Activated naive CD8-positive, alpha-beta T cell treated with anti-CD3 and anti-CD28 coated beads, Interleukin-2, amount 50 U/mL, for 24 hours (primary cell): ENCODE measurements at regions not wholly inside any gene's neighbourhood (a gene's known extent, or its start where the extent isn't known, plus 50 kb on each side); places are given as distances from the start of the nearest gene placed in this dataset.

ENCODE experiments used
- ATAC-seq: fragments of 150-1000 bp; cut with Tn5 transposase; one replicate; pipeline ENCODE4 v1.10.0; 2021
- DNase-seq: peaks from one replicate; pipeline ENCODE4 v3.0.0; 2021
- H3K27ac Mint-ChIP-seq: one replicate; pipeline ENCODE4 v1.8.0; 2021; ENCODE audit warnings: mild to moderate bottlenecking, mixed read lengths
- H3K27me3 Mint-ChIP-seq: one replicate; pipeline ENCODE4 v1.8.0; 2021; ENCODE audit warnings: mixed read lengths
- H3K36me3 Mint-ChIP-seq: one replicate; pipeline ENCODE4 v1.8.0; 2021; ENCODE audit warnings: low read depth, mixed read lengths
- H3K4me1 Mint-ChIP-seq: one replicate; pipeline ENCODE4 v1.8.0; 2021; ENCODE audit warnings: mixed read lengths
- H3K4me3 Mint-ChIP-seq: one replicate; pipeline ENCODE4 v1.8.0; 2021; ENCODE audit warnings: mild to moderate bottlenecking, moderate library complexity, mixed read lengths
- H3K9me3 Mint-ChIP-seq: one replicate; pipeline ENCODE4 v1.8.0; 2021; ENCODE audit warnings: mixed read lengths

DNA sequence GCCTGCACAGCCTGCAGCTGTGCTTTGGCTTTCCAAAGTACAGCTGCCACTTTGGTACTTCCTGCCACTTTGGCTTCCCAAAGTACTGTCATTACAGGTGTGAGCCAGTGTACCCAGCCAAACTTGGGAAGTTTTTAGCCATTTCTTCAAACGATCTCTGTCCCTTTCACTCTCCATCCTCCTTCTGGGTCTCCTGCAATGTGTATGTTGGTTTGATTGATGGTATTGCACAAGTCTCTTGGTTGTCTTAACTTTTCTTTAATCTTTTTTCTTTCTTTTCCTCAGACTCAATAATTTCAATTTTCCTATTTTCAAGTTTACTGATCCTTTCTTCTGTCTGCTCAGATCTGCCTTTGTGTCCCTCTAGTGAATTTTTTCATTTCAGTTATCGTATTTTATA lies 99.3 kb upstream of the CFAP20DC start:
- H3K36me3 Mint-ChIP-seq: no peaks in the 10 kb centered on the region
- peaks cover 13% of the 10 kb centered on the region for H3K27me3 Mint-ChIP-seq
- ATAC-seq: no peak
- no peak for DNase-seq
- no peaks in the 10 kb centered on the region for H3K4me1 Mint-ChIP-seq
- H3K27ac Mint-ChIP-seq: no peak overlapping the region
- H3K9me3 Mint-ChIP-seq: peaks cover 26% of the 10 kb centered on the region
- no peak overlapping the region for H3K4me3 Mint-ChIP-seq

DNA sequence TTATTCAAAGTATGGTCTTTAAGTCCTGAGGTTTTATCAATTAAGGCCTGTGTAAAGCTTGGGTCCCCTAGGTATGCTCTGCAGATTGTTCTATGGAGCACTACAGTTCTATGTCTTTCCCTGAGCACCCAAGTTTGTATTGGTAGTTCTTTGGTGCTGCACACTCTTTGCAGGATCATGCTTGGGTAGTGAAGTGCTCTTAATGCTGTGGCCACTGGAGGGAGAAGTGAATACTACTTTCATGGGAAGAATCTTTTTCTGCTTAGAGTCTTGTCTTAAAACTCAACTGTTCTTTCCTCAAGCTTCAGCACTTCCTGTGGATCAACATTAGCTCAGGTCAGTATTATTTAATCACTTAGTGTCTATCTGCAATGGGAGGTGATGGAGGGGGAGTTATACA lies 93.6 kb upstream of the CFAP20DC start:
- Mint-ChIP-seq H3K27ac (no peak overlapping the region), H3K27me3 (peaks cover 6% of the 10 kb centered on the region), H3K4me3 (no peak overlapping the region), H3K9me3 (peaks cover 10% of the 10 kb centered on the region), H3K36me3 (no peaks in the 10 kb centered on the region), H3K4me1 (no peaks in the 10 kb centered on the region)
- DNase-seq (no peak), ATAC-seq (no peak)

DNA sequence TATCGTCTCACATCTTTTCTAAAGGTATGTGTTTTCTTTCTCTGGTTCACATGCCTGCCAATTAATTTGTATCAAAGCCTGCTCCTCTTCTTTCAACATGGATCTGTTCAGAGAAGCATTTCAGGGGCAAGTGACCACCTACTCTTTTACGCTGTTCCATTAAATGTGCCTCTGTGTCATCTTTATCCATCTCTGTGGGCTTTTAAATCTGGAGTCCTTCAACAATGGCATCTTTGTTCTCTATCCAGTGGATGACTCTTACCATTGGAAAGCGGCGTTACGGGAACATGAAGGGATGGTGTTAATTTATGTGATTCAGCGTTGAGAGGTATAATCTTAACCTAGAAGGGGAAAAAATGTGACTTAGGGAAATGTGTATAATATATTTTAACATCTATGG lies 92.7 kb upstream of the CFAP20DC start:
- DNase-seq: no peak

DNA sequence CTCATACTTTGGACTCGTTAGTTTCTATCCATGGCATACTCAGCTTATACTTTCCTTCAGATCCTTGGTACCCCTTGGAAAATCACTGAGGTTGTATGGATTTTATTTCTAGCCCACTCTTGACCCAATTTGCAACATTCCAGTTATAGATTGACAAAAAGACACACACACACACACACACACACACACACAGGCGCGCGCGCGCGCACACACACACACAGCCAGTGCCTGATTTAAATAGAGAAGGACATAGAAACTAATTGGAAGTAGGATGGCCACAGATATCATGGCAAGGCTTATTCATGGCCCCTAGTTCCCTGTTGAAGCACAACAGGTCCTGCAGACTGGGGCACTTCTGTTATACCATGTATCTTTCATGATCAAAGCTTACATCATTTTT lies 89.1 kb upstream of the CFAP20DC start:
- H3K4me1 Mint-ChIP-seq: no peaks in the 10 kb centered on the region

More for the DNA sequence above, 92.7 kb upstream of the CFAP20DC start:
- H3K27ac Mint-ChIP-seq: no peak overlapping the region
- no peak overlapping the region for H3K4me3 Mint-ChIP-seq
- peaks cover 6% of the 10 kb centered on the region for H3K27me3 Mint-ChIP-seq
- no peaks in the 10 kb centered on the region for H3K36me3 Mint-ChIP-seq
- H3K9me3 Mint-ChIP-seq: peaks cover 5% of the 10 kb centered on the region
- no peak for ATAC-seq
- no peaks in the 10 kb centered on the region for H3K4me1 Mint-ChIP-seq

DNA sequence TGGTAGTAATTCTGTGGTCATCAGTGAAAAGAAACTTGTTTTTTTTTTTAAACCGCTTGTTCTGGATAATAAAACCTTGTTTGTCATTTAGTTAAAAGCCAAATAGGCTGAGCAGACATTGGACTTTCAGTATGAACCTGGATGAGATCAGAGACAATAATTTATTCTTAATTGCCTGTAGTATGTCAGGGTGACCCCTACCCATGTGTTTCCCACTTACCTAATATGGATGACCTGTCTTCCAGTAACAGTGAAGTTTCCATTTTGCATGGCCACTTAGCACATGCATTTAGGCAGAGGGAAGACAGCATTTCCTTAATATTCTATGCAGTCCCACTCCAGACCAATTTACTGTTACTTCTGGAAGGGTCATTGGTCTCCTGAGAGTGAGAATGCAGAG lies 87.6 kb upstream of the CFAP20DC start:
- Mint-ChIP-seq H3K4me1 (no peaks in the 10 kb centered on the region), H3K9me3 (no peaks in the 10 kb centered on the region), H3K4me3 (no peak overlapping the region), H3K27ac (no peak overlapping the region), H3K27me3 (no peaks in the 10 kb centered on the region), H3K36me3 (no peaks in the 10 kb centered on the region)
- ATAC-seq (no peak), DNase-seq (no peak)

More for the DNA sequence above, 89.1 kb upstream of the CFAP20DC start:
- Mint-ChIP-seq H3K4me3 (no peak overlapping the region), H3K27ac (no peak overlapping the region), H3K27me3 (no peaks in the 10 kb centered on the region), H3K9me3 (no peaks in the 10 kb centered on the region), H3K36me3 (no peaks in the 10 kb centered on the region)
- no peak for ATAC-seq
- no peak for DNase-seq

DNA sequence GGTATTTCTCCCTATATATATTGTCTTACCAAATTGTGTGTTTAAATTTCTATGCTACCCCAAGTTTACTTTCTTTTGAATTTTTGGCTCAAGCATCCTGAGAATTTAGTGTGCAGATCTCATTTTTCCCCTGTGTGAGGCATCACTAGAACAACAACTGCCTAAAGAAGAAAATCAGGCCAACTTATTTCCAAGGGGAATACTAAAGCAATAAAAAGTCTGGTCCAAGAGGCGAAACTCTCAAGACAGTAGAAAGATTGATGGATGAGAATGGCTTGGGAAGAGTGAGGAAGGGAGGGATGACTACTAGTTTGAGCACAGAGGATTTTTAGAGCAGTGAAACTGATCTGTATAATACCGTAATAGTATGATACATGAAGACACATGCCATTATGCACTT lies 86.3 kb upstream of the CFAP20DC start:
- DNase-seq (no peak), ATAC-seq (no peak)
- Mint-ChIP-seq H3K4me1 (no peaks in the 10 kb centered on the region), H3K4me3 (no peak overlapping the region), H3K9me3 (no peaks in the 10 kb centered on the region), H3K27me3 (no peaks in the 10 kb centered on the region), H3K27ac (no peak overlapping the region), H3K36me3 (no peaks in the 10 kb centered on the region)

DNA sequence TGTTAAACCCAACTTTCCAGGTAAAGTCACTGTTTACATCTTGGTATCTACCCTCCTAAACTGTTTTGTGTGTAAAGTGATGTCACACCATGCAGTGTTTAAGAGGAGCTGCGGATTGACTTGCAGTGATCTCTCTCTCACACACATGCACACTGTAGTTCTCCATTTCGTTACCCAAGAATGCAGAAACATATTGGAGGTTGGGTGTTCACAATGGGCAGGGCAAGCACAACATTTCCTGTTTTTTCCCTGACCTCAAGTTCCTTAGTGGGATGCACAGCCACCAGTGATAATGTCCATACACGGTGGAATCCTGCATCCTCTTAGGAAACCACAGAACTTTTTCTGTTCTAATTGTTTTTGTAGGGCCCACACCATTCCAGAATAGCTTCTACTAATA lies 85.3 kb upstream of the CFAP20DC start:
- Mint-ChIP-seq H3K4me3 (no peak overlapping the region), H3K27me3 (no peaks in the 10 kb centered on the region), H3K9me3 (no peaks in the 10 kb centered on the region), H3K27ac (no peak overlapping the region), H3K4me1 (no peaks in the 10 kb centered on the region), H3K36me3 (no peaks in the 10 kb centered on the region)
- ATAC-seq (no peak), DNase-seq (no peak)

DNA sequence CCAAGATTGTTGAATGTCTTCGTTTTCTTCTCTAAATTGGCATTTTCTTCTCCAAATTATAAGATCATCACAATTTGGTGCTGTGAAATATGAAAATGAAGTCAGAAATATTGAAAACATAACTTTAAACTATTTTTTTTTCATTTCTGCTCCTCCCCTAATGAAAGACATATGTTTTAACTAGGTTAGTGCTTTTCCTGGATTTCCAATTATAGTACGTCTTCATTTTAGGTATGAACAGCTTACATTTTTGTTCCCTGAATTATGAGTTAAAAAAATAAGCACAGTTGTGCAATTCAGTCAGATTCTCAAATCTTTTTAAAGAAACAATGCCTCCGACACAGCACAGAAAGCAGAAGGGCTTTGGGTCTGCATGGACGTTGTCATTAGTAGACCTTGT lies 83.5 kb upstream of the CFAP20DC start:
- DNase-seq (no peak), ATAC-seq (no peak)
- Mint-ChIP-seq H3K4me3 (no peak overlapping the region), H3K27ac (no peak overlapping the region), H3K4me1 (no peaks in the 10 kb centered on the region), H3K27me3 (no peaks in the 10 kb centered on the region), H3K9me3 (no peaks in the 10 kb centered on the region), H3K36me3 (no peaks in the 10 kb centered on the region)

DNA sequence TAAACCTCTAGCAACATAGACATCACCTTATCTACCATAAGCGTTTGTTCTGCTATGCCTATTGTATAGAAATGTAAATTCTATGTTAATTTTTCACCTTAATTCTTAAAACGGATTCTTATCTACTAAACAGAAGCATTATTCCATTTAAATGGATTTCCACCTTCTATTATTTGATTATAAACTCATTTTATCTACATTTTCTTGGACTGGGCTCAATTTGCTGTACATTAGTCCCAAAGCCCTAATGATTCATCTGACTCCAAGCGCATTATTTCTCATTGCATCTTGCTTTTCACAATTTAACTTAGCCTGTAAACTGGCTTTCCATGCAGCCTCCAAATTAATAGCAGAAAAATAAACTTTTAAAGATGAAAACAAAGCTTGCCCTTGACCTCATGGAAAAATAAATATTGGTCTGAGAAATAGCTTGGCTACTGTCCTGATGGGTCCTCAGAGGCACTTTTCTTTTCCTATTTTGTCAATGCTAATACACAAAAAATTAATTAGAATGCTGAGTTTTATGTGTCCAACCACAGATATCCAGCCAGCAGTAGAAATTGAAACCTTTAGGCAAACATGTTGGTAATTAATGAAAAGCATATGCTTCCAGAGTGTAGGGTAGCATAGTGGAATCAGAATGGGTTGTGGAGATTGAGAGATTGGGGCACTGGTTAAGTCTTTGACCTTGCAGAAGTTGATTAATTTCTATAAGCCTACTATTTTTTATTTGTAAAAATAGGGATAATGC lies 81.4 kb upstream of the CFAP20DC start:
- Mint-ChIP-seq H3K4me1 (no peaks in the 10 kb centered on the region), H3K4me3 (no peak overlapping the region), H3K27ac (no peak overlapping the region), H3K27me3 (peaks cover 2% of the 10 kb centered on the region), H3K9me3 (no peaks in the 10 kb centered on the region), H3K36me3 (no peaks in the 10 kb centered on the region)
- DNase-seq: no peak
- ATAC-seq: no peak

DNA sequence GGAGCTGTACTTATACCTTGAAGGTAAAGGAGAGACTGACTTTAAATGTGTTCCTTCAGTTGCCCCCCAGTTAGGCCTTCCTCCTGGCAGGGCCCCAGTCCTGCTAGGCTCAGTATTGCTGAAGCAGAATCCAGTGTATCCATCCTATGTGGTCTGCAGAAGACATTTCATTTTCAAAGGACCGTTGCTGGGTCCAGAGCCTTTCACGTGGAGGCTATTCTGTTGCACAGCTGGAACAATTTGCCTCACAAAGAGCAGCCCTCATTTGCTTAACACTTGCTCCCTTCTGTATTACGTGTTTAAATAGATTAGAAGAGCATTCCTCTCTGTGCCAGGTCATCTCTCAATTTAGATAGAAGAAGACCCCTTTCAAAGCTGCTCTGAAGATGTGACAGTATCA lies 78.9 kb upstream of the CFAP20DC start:
- ATAC-seq (no peak), DNase-seq (no peak)
- Mint-ChIP-seq H3K4me1 (no peaks in the 10 kb centered on the region), H3K36me3 (no peaks in the 10 kb centered on the region), H3K4me3 (no peak overlapping the region), H3K27ac (no peak overlapping the region), H3K27me3 (peaks cover 2% of the 10 kb centered on the region), H3K9me3 (no peaks in the 10 kb centered on the region)

DNA sequence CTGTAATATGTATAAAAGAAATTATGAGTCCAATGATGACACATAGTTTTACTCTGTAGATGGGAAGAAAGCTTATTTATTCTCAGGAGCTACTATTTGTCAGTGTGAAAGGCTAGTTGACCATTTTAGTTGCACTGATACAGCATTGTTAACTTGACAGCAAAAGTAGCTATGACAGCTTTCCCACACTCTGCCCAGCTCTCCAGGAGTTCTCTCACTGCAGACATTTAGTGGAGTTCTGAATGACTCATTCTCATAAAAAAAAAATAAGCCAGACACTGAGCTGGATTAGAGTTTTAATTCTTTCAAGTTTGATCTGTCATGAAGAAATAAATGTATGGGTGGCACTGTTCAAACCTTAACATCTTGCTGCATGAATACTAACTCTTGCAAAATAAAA lies 77.2 kb upstream of the CFAP20DC start:
- ATAC-seq (no peak), DNase-seq (no peak)
- H3K4me1 Mint-ChIP-seq: no peaks in the 10 kb centered on the region
- no peak overlapping the region for H3K4me3 Mint-ChIP-seq
- H3K27me3 Mint-ChIP-seq: peaks cover 2% of the 10 kb centered on the region
- no peaks in the 10 kb centered on the region for H3K9me3 Mint-ChIP-seq
- no peaks in the 10 kb centered on the region for H3K36me3 Mint-ChIP-seq
- no peak overlapping the region for H3K27ac Mint-ChIP-seq

DNA sequence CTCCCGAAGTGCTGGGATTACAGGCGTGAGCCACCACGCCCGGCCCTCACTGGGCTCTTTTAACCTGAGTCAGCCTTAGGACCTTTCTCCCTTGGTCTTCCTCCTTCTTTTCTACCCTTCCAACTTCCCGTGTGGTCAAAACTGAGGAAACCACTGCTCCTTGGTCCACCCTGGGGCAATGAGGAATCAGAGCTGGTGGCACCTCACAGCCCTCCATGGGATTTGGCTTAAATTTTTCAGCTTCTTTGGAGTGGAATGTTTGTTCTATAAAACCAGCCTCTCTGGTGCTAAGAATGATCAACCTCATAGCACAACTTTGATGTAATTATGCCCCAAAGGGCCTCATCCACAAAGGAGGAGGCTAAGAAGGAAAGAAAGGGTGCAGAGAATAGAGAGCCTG lies 76.6 kb upstream of the CFAP20DC start:
- H3K36me3 Mint-ChIP-seq: no peaks in the 10 kb centered on the region
- DNase-seq (no peak), ATAC-seq (no peak)
- no peaks in the 10 kb centered on the region for H3K4me1 Mint-ChIP-seq
- H3K4me3 Mint-ChIP-seq: no peak overlapping the region
- no peak overlapping the region for H3K27ac Mint-ChIP-seq
- H3K9me3 Mint-ChIP-seq: no peaks in the 10 kb centered on the region
- peaks cover 5% of the 10 kb centered on the region for H3K27me3 Mint-ChIP-seq

DNA sequence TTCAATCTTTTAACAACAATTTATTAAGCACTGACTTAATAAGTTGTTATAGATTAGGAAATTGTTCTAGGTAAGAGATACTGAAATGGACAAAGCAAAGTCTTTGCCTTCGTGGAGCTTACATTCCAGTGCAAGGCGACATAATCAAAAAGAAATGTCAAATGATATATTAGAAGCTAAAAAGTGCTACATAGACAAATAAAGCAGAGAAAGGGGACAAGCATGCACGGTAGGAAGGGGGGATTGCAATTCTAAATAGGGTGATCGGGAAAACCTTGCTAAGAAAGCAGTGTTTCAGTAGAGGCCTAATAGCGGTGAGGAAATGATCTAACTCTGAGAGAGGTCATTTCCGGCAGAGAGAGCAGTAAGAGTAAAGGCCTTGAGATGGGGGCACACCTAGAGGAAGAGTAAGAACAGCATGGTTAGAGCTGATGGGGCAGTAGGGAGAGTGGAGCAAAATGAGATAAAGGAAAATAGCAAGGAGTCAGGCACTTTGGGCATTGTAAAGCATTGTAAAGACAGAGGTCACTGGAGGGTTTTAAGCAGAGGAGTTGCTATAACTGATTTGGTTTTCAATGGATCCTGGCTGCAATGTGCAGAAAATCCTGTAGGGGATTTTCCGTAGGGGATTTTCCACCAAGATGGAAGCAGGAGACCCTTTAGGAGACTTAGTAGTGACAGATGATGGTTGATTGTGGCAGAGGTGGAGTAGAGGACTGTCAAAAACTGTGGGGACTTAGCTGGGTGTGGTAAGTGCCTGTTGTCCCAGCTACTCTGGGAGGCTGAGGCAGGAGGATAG lies 71.7 kb upstream of the CFAP20DC start:
- no peak overlapping the region for H3K27ac Mint-ChIP-seq
- ATAC-seq: no peak
- H3K4me1 Mint-ChIP-seq: no peaks in the 10 kb centered on the region
- no peak for DNase-seq
- no peaks in the 10 kb centered on the region for H3K9me3 Mint-ChIP-seq
- H3K4me3 Mint-ChIP-seq: no peak overlapping the region
- H3K36me3 Mint-ChIP-seq: no peaks in the 10 kb centered on the region
- H3K27me3 Mint-ChIP-seq: peaks cover 5% of the 10 kb centered on the region

DNA sequence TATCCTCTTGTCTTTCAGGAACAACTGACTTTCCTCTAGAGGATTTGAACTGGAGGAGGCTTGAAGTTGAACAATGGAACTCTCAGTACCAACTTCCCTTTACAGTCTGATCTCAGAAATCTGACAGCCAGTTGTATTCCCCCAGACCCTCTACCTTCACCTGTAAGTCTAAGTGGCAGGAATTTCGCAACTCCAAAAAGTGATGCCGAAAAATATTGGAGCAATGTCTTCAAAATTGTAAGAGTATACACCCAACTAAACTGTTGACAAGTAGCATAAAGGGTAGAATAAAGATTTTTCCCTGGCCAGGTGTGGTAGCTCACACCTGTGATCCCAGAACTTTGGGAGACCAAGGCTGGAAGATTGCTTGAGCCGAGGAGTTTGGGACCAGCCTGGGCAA lies 69.1 kb upstream of the CFAP20DC start:
- Mint-ChIP-seq H3K27me3 (peaks cover 3% of the 10 kb centered on the region), H3K4me1 (no peaks in the 10 kb centered on the region), H3K36me3 (no peaks in the 10 kb centered on the region), H3K9me3 (no peaks in the 10 kb centered on the region), H3K27ac (no peak overlapping the region), H3K4me3 (no peak overlapping the region)
- ATAC-seq: no peak
- DNase-seq: no peak

DNA sequence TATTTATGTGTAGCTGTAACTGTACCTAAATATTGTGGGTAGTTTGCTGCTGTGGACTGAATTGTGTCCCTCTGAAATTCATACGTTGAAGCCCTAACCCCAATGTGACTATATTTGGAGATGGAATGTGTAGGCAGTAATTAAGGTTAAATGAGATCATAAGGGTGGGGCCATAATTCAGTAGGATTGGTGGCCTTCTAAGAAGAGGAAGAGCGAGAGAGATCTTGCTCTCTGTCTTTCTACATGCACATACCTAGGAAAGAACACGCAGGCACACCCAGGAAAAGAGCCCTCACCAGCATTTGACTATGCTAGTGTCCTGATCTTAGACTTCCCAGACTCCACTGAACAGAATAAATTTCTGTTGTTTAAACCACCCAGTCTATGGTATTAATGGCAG lies 67.6 kb upstream of the CFAP20DC start:
- Mint-ChIP-seq H3K27me3 (peaks cover 3% of the 10 kb centered on the region), H3K4me3 (no peak overlapping the region), H3K9me3 (no peaks in the 10 kb centered on the region), H3K4me1 (no peaks in the 10 kb centered on the region), H3K36me3 (no peaks in the 10 kb centered on the region), H3K27ac (no peak overlapping the region)
- DNase-seq (no peak), ATAC-seq (no peak)
